A673 (cell line): ENCODE measurements at regions not wholly inside any gene's neighbourhood (a gene's known extent, or its start where the extent isn't known, plus 50 kb on each side); places are given as distances from the start of the nearest gene placed in this dataset.

Source experiments
- CTCF ChIP-seq: fragments of 300-800, 200-600 bp; sonication (generic); conservative IDR thresholded peaks from 2 replicates; pipeline ENCODE4 v1.5.1; 2017; ENCODE audit warnings: low read depth, mild to moderate bottlenecking, antibody characterized with exemption, low read length, moderate library complexity, mixed read lengths
- EZH2 ChIP-seq: fragments of 200-600 bp; sonication (generic); IDR thresholded peaks from 2 replicates; pipeline ENCODE4 v1.6.1; 2017; ENCODE audit warnings: borderline replicate concordance, low read depth, mild to moderate bottlenecking, mixed read lengths, antibody characterized with exemption, low read length; ENCODE audit not compliant: poor library complexity, severe bottlenecking

- TF ChIP-seq EZH2 (no peak), CTCF (no peak)
Observed at GRCh38 chr2:54047091-54047490, 68.3 kb upstream of the ACYP2 start.
